Suppressor macrophage treated with lipopolysaccharide for 1 hour (primary cell): ENCODE measurements at regions not wholly inside any gene's neighbourhood (a gene's known extent, or its start where the extent isn't known, plus 50 kb on each side); places are given as distances from the start of the nearest gene placed in this dataset.
"Not testable (repeated sequence)": the region's sequence is repeated elsewhere in the genome, so short reads cannot be mapped to it uniquely, and the experiment has no call there.

Experiments
- DNase-seq, 3 donors: peaks; one replicate each; pipeline ENCODE4 v3.0.0-alpha.2; 2020 to 2022

- not testable (repeated sequence) for DNase-seq
Measured at GRCh38 chr1:143839182-143839581, 132.6 kb downstream of the FAM72C start.

DNA sequence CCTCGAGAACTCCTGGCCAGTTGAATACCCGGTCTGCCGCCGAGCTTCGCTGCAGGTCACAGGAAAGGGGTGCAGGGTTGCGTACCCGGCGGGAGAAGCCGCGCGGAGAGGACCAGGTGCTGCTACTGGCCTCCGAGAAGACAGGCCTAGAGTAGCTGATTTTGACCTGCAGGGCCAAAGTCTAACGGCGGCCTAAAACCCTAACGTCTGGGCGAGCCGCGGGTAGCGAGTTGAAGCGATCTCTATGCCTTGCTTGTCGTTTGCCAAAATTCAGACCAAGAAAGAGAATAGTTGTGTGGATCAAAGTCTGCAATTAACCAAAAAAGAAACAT, 133.2 kb downstream of the FAM72C start:
- not testable (repeated sequence) for DNase-seq

- not testable (repeated sequence) for DNase-seq
Measured at GRCh38 chr1:143837924-143838597, 133.7 kb downstream of the FAM72C start.

DNA sequence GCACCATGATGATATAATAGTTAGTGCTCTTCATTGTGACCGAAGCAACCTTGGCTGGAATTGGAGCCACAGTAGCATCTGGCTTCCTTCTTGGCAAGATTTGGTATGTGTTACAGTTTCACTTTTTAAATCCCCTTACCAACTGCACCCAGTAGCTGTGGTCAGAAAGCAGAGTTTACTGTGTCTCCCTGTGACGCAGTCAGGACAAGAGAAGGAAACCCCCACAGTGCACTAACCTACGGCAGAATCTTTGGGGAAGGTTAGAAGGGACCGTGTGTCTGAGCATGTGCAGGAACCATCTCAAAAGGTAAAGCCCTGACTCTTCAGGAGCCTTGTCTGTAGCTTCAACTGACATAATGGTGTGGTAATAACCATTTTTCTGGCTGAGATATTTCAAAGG, 138.4 kb downstream of the FAM72C start:
- not testable (repeated sequence) for DNase-seq

GRCh38 chr1:143832379-143832716, 139.4 kb downstream of the FAM72C start:
- not testable (repeated sequence) for DNase-seq

GRCh38 chr1:143831479-143832378, 140.1 kb downstream of the FAM72C start:
- DNase-seq: not testable (repeated sequence)

DNA sequence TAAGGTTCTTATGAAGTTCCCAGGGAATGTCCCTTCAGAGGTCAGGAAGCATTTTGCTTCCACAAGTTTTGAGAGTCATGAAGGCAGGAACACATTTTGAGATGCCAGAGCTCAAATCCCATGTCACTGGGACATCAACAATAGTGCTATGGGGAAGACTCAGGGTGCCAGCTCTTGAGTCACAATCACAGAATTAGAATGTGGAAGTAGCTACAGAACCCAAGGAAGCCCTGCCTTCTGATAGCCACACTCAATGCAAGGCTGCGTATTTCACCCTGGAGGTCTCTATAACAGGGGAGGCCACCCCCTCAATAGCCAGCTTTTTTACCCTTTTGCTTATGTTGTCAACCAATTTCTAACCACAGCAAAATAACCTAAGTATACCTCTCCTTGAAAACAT, 145.6 kb downstream of the FAM72C start:
- DNase-seq: not testable (repeated sequence)

GRCh38 chr1:143824266-143824665, 147.5 kb downstream of the FAM72C start:
- not testable (repeated sequence) for DNase-seq

DNA sequence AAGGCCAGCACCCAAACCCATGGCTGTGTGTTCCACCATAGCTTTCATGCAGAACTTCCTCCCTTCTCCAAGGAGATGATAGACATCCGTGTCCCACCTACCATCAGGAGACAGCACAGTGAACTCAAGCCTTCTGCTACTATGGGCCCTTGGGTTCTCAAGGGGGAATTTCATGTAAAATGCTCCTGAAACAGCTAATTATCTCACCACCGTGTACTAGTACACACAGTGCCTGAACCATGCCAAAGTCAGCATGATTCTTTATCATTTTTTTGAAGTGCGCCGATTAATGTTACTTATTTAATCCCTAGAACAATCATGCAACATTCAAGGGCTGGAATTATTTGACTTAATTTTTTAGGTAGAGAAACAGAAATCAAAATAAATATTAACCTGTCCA, 151.7 kb downstream of the FAM72C start:
- not testable (repeated sequence) for DNase-seq

DNA sequence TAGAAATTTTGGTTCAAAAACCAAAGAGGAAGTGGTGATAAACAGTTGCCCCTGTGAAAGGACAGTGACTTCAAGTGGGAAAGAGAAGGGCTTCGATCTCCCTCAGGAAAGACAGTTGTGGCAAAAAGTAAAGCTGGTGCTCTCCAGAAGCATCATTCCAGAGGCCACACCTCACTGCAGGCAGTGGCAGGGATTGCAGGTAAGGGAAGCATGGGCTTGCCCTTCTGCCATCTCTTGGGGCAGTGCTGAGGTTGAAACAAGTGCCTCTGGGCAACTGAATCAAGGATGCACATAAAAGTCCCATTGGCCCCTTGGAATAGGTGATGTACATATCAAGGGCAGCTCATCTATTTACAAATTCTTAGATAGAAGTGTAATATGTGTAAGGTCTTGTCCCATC, 155.4 kb downstream of the FAM72C start:
- not testable (repeated sequence) for DNase-seq

- DNase-seq: not testable (repeated sequence)
Measured at GRCh38 chr1:143805374-143805773, 166.4 kb downstream of the FAM72C start.

GRCh38 chr1:143804707-143805356, 167.0 kb downstream of the FAM72C start:
- not testable (repeated sequence) for DNase-seq

DNA sequence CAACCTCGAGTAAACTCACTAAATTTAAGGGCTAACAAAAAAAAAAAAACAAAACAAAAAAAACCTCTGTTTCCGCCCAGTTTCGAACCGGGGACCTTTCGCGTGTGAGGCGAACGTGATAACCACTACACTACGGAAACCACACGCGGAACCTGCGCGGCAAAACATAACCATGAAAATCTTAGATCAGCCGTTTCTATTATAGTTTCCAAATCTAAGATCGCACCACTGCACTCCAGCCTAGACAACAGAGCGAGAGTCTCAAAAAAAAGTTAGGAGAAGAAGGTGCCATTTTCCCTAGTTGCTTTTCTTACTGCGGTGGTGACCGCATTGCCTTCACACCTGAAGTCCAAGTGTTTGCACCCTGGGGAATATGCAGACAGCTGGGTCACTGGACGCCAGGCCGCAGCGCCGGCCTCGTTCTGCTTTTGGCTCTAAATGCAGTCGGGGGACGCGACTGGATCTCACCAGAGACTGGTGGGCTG, 167.8 kb downstream of the FAM72C start:
- peak; percentile 27 to 48 (median 41) for DNase-seq

GRCh38 chr1:143803095-143803494, 168.7 kb downstream of the FAM72C start:
- not testable (repeated sequence) for DNase-seq

DNA sequence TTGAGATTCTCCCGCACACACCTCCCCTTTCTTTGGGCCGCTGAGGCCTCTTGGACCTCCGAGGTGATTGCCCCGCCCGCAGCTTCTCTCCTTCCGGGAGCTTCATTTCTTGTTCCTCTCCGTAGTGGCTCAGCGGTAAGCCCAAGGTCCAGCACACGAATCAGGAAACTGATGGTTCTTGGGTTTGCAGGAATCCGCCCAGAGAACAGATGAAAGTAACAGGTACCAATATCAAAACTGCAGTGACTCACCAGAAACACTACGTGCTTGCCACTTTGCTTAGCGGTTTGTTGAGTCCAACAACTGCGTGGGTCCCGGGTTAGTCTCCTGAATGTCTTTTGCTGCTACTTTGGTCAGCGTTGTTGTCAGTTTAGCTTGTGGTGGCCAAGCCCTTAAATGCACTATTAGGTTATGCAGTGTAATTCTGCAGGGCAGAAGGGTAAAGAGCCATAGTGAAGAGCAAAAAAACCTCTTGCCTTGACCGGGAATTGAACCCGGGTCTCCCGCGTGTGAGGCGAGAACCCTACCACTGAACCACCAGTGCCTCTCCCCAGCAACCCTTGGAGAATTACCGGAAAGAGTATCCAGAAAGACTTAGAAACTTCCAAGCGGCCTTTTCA, 172.1 kb downstream of the FAM72C start:
- DNase-seq: not testable (repeated sequence)

- DNase-seq: not testable (repeated sequence)
Measured at GRCh38 chr1:143796369-143796768, 175.4 kb downstream of the FAM72C start.

DNA sequence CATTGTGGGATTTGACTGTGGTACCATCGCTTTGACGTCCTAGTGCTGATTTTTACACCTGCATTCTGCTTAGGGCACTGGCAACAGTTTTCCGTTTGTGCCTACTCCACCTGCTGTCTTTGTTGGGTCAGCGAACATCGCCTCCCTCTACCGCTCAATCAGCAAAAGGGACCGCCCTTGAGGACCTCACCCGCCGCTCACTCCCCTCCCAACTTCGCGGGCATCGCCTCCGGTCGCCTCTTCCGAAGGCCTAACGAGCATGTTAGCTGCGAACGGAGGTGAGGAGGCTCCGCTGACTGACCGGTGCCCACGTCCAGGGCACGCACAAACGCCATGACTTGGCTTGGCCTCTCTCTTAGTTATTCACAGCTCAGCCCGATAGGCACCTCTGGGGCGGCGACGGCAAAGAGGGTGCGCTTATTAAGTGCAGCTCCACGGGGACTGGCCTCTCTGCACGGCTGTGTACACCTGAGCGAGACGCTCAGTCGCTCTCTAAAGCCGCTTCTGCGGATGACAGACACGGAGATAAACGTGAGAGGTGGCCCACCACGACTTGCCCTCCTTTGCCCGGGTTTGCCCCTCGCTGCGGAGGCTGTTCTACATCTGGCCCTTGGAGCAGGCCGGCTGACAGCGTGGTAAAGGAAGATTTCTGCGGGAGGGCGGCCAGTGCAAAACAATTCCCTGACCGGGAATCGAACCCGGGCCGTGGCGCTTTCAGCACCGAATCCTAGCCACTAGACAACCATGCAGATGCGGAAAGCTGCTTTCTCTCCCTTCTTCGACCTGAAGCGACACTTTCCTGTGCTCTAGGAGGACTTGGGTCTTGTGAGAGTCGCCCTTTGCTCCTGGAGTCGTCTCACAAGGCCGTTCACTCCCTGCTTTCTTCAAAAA, 179.5 kb downstream of the FAM72C start:
- not testable (repeated sequence) for DNase-seq

DNA sequence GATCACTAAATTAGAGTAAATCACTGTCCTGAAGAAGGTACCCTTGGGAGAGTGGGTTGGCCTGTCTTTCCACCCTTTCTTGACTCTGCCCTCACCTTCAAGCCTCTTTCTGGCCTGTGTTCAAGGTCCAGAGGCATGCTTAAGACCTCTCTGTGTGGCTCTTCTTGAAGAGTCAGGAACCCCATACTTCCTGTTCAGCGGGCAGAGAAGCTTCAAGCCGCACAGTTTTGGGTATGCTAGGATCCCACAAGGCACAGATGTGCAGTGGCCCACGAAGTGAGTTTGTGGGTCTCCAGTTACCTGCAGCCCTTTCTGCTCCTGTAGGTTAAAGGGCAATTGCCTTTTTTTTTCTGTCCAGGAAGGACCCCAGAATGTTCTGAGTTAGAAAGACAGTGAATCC, 185.4 kb downstream of the FAM72C start:
- not testable (repeated sequence) for DNase-seq

DNA sequence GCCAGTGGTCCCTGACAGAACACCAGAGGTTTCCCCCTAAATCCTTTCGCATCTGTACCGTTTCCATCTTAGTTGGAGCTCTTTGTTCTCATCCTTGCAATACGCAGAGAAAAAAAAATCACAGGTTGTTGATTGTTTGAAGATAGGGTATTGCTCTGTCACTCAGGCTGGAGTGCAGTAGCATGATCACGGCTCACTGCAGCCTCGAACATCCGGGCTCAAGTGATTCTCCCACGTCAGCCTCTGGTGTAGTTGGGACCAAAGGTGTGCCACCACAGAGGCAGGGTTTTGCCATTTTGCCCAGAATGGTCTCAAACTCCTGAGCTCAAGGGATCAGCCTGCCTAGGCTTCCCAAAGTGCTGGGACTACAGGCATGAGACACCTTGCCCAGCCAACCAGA, 185.9 kb downstream of the FAM72C start:
- DNase-seq: not testable (repeated sequence)

DNA sequence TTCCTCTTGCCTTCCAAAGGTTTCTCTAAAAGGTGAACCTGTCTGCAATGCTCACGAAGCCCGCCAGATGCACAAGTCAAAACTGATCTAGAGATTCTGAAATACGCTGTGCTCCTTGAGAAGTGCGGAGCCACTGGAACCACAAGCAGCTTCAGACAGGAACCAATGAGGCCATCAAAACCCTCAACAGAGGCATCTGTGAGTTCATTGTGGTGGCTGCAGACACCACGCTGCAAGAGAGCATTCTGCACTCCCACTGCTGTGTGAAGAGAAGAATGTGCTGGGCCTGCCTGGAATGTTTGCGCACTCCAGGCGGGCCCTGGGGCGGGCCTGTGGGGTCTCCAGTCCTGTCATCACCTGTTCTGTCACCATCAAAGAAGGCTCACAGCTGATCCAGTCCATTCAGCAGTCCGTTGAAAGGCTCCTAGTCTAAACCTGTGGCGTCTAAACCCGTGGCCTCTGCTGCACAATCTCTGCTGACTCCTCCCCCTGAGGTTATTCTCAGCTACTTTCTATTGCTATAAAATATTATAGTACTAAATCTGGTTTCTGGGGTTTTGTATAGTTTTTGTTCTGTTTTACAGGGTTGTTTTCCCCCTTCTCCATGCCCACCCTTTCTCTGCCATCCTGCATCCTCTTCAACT, 187.4 kb downstream of the FAM72C start:
- DNase-seq: not testable (repeated sequence)

DNA sequence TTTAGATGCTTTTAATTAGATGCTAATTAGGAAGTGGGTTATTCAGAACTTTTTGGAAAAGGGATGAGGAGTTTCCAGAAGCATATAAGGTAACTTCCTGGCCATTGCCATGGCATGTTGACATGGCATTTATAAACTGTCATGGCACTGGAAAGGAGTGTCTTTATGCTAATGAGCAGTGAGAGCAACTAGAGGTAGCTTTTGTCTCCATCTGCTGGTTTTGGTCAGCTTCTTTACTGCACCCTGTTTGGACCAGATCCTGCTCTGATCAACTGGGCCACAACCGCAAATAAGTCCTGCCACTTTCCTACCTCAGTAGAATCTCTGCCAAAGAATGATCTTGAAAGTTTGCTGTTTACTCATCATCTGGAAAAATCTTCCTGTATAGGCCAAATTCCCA, 193.6 kb downstream of the FAM72C start:
- DNase-seq: not testable (repeated sequence)
